ENCODE measurements at regions not wholly inside any gene's neighbourhood (a gene's known extent, or its start where the extent isn't known, plus 50 kb on each side); places are given as distances from the start of the nearest gene placed in this dataset.
A peak's percentile ranks its signal among the peaks of the same experiment; 100 is the strongest.

DNA sequence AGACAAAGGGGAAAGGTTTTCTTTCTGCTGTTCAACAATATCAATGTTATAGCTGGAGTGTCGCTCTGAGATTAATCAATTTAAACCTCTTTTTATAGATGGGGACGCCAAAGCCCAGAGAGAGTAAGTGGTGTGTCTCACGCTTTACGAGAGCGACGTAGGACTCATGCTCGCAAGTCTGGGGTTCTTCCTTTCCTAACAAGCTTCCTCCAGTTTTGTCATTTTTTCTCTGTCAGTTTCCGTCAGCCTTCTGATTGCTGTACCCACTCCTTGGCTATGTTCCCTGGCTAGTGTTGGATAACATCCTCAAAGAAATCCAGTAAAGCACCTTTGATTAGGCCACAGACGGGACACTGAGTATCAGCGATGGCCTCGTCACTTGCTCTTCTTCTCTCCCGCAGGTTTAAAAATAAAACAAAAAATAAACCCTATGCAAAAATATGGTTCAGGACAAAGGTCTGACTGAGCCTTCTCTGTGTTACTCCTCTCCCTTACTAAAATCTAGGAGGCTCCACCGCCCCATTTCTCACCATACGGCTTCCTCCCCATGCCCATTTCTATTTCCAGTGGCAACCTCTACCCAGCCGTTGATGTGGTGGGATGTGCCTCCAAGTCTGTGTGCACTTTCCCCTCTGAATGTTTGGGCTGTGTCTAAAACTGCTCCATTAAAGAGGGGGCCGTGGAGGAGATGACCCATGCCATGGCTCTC lies 172.7 kb upstream of the PARP11 start:
- Histone ChIP-seq H3K4me3 (no peak overlapping the region), H3K9ac (ENCODE audit: insufficient read length) (no peak overlapping the region), H3K27ac (no peak overlapping the region), H3K36me3 (ENCODE audit: insufficient read depth, low read length) (no peaks in the 10 kb centered on the region), H3K9me3 (ENCODE audit: low read depth, low read length) (no peaks in the 10 kb centered on the region)
- no peak for DNase-seq (ENCODE audit: low read depth, low spot score)
- TF ChIP-seq EZH2 (IDR thresholded peaks at IDR 0.05): no peak
- no peak for TF ChIP-seq FOXP2 (optimal IDR thresholded peaks at IDR 0.05; ENCODE audit: control extremely low read depth, extremely low read length, insufficient read depth)
- no peak for TF ChIP-seq POLR2AphosphoS5 (IDR thresholded peaks at IDR 0.05; ENCODE audit: borderline replicate concordance, low read depth, low read length)

DNA sequence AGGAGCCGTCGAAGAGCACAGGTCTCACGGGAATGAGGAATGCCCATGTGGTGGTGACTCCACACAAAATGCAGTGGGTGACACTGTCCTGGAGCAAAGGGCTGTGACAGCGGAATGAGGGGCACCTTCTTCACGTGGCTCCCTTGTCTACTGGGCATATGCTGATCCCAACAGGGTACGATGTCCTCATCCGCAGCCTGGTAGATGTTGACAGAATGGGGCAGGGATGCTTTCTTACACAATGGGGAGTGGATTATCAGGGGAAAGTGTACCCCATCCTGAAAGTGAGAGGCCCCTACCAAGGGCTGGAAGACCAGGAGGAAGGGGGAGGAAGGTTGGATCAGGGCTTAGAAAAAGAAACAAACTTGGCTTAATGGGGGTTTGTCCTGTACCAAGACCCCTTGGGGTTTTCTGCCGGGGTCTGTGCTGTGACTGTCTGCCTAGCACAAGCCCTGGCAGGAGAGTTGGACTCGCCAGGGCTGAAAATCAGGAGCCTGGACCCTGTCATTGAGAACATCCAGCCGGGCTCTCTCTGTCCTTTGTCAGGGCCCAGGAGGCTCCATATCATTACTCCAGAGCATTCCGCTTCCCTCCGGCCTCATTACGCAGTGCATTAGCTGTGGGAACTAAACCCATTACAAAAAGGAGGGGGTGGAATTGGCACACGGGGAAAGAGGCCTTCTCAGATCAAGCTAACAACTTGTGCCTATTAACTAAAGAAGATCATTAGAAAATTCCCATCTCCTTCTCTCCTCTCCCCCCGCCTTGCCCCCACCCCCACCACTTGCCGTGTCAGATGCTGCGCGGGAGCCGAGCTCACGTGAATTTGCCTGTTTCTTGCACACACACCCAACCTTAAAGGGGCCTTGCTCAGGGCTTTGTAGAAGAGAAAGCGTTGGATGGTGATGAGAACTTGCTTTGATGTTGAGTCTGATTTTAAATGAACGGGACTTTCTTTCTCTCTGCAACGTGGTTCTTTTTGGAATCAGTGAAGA lies 171.8 kb upstream of the PARP11 start:
- TF ChIP-seq POLR2AphosphoS5 (IDR thresholded peaks at IDR 0.05; ENCODE audit: borderline replicate concordance, low read depth, low read length) (no peak), EZH2 (IDR thresholded peaks at IDR 0.05) (no peak), FOXP2 (optimal IDR thresholded peaks at IDR 0.05; ENCODE audit: control extremely low read depth, extremely low read length, insufficient read depth) (no peak)
- H3K27ac ChIP-seq: no peak overlapping the region
- H3K36me3 ChIP-seq (ENCODE audit: insufficient read depth, low read length): no peaks in the 10 kb centered on the region
- no peak overlapping the region for H3K9ac ChIP-seq (ENCODE audit: insufficient read length)
- no peaks in the 10 kb centered on the region for H3K9me3 ChIP-seq (ENCODE audit: low read depth, low read length)
- DNase-seq (ENCODE audit: low read depth, low spot score): no peak
- no peak overlapping the region for H3K4me3 ChIP-seq

DNA sequence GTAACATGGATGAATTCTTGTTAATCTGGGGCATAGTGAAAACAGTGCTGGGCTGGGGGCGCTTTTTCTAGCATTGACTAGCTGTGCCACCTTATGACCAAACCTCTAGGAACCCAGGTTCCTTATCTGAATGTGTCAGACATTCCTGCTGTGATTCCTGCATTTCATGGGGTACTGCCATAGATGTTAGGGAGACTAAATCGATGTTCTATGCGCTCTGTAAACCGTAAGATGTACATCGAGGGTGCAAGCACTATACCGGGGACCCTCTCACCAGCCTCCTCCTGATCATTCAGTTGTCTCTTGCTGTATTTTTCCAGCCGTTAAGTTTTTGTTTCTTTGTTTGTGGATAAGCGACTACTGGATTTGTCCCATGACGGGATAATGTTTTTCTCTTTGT lies 170.9 kb upstream of the PARP11 start:
- Histone ChIP-seq H3K4me3 (no peak overlapping the region), H3K27ac (no peak overlapping the region), H3K36me3 (ENCODE audit: insufficient read depth, low read length) (no peaks in the 10 kb centered on the region), H3K9me3 (ENCODE audit: low read depth, low read length) (no peaks in the 10 kb centered on the region), H3K9ac (ENCODE audit: insufficient read length) (no peak overlapping the region)
- DNase-seq (ENCODE audit: low read depth, low spot score): no peak
- TF ChIP-seq POLR2AphosphoS5 (IDR thresholded peaks at IDR 0.05; ENCODE audit: borderline replicate concordance, low read depth, low read length) (no peak), EZH2 (IDR thresholded peaks at IDR 0.05) (no peak), FOXP2 (optimal IDR thresholded peaks at IDR 0.05; ENCODE audit: control extremely low read depth, extremely low read length, insufficient read depth) (no peak)

DNA sequence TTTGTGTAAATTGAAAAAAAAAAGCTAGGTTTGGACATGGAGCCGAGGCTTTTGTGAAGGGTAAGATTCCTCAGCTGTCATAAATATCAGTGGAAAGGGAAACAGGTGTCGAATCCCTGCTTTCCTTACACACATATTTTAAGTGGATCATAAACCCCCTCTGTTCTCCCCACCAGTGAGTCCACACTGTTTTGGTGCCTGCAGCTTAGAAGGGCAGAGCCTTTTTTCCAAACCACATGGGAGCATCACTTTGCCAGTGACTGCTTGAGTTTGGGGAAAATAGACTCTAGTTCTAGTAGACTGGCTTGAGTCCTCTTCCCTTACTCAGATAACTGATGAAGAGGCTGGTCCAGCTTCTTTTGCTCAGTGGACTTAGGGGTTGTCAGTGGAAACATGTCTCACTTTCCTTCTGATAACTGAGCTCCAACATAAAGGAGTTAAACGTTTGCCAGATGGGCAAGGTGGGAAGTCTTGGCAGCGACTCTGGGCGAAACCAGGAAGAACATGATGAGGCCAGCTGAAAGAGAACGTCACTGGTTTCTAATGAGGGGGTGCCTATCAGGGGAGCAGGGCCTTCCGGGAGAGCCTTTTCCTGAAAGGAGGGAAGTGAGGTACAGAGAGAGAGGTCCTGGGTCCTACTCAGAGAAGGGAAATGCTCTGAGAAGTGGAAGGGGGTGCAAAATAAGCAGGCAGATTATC lies 168.1 kb upstream of the PARP11 start:
- TF ChIP-seq FOXP2 (optimal IDR thresholded peaks at IDR 0.05; ENCODE audit: control extremely low read depth, extremely low read length, insufficient read depth) (no peak), EZH2 (IDR thresholded peaks at IDR 0.05) (no peak), POLR2AphosphoS5 (IDR thresholded peaks at IDR 0.05; ENCODE audit: borderline replicate concordance, low read depth, low read length) (no peak)
- no peak for DNase-seq (ENCODE audit: low read depth, low spot score)
- Histone ChIP-seq H3K36me3 (ENCODE audit: insufficient read depth, low read length) (no peaks in the 10 kb centered on the region), H3K27ac (no peak overlapping the region), H3K9ac (ENCODE audit: insufficient read length) (no peak overlapping the region), H3K4me3 (no peak overlapping the region), H3K9me3 (ENCODE audit: low read depth, low read length) (no peaks in the 10 kb centered on the region)

DNA sequence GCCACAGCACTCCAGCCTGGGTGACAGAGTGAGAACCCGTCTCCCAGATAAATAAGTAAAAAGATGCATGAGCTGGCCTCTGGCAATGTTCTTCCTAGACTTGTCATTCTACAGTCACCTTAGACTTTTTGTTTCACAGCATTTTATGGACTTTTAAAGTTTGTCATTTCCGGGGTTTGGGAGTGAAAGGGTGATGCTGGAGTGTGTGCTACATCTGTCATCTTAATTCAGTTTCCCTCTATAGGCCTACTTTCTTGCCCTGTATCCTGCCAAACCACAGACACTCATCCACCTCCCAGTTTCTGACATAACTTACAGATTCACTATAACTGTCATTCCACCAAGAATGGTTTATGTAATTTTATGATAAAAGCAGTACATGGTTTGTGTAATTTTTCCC lies 166.7 kb upstream of the PARP11 start:
- TF ChIP-seq EZH2 (IDR thresholded peaks at IDR 0.05): no peak
- TF ChIP-seq POLR2AphosphoS5 (IDR thresholded peaks at IDR 0.05; ENCODE audit: borderline replicate concordance, low read depth, low read length): no peak
- TF ChIP-seq FOXP2 (optimal IDR thresholded peaks at IDR 0.05; ENCODE audit: control extremely low read depth, extremely low read length, insufficient read depth): no peak
- no peak for DNase-seq (ENCODE audit: low read depth, low spot score)
- H3K9me3 ChIP-seq (ENCODE audit: low read depth, low read length): no peaks in the 10 kb centered on the region
- H3K4me3 ChIP-seq: no peak overlapping the region
- no peak overlapping the region for H3K27ac ChIP-seq
- H3K9ac ChIP-seq (ENCODE audit: insufficient read length): no peak overlapping the region
- no peaks in the 10 kb centered on the region for H3K36me3 ChIP-seq (ENCODE audit: insufficient read depth, low read length)

DNA sequence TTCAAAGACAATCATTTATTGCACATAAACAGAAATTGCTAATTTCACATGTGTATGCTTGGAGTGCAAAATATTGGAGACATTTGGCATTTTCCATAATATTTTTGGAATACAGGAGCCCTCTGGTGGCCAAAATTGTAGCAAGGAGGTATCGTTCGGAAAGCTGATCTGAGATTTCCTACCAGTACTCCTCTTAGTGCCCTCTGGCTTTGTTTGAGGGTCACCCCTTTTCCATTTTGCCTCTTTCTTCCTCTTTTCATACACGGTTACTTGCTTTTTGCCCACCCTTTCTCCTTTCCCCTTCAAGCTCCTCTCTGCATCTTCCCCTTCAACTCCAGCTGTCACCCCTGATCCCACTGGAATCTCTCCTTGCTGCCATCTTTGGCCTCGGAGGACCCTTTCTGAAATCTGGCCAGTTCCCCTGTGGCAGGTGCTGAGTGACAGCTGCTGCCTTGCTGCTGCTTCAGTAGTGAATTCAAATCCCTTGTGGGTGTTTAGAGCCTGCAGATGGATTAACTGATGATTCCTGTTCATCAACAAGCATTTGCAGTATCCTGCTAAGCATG lies 164.6 kb upstream of the PARP11 start:
- DNase-seq (ENCODE audit: low read depth, low spot score): no peak
- Histone ChIP-seq H3K4me3 (no peak overlapping the region), H3K9ac (ENCODE audit: insufficient read length) (peak overlapping the region; percentile 33), H3K36me3 (ENCODE audit: insufficient read depth, low read length) (no peaks in the 10 kb centered on the region), H3K27ac (no peak overlapping the region), H3K9me3 (ENCODE audit: low read depth, low read length) (no peaks in the 10 kb centered on the region)
- TF ChIP-seq EZH2 (IDR thresholded peaks at IDR 0.05) (no peak), FOXP2 (optimal IDR thresholded peaks at IDR 0.05; ENCODE audit: control extremely low read depth, extremely low read length, insufficient read depth) (no peak), POLR2AphosphoS5 (IDR thresholded peaks at IDR 0.05; ENCODE audit: borderline replicate concordance, low read depth, low read length) (no peak)

DNA sequence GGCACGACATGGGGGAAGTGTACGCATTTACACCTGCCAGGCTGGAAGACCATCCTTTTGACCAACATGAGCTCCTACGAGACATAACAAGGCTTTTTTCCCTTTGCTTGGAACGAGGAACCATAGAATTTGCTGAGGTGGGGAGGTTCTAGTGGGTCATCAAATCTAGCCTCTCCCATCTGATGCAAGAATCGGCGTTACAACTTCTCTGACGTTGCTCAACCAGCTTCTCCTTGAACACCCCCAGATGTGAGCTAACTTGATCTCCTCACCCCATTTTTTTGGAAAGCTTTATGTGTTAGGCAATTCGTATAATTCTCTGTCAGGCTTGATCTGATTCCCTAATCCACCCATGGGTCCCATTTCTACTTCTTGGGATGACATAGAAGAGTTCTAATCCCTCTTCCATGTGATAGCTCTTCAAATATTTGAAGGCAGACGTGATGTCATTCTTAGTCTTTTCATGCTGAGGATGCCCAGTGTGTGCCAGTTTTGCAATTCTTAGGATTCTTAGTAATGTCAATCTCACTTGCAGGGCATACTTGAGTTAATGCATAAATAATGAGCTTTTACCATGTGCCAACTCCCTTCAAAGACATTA lies 163.6 kb upstream of the PARP11 start:
- DNase-seq (ENCODE audit: low read depth, low spot score): no peak
- Histone ChIP-seq H3K9ac (ENCODE audit: insufficient read length) (no peak overlapping the region), H3K36me3 (ENCODE audit: insufficient read depth, low read length) (no peaks in the 10 kb centered on the region)

More for the DNA sequence above, 163.6 kb upstream of the PARP11 start:
- no peaks in the 10 kb centered on the region for H3K9me3 ChIP-seq (ENCODE audit: low read depth, low read length)
- TF ChIP-seq POLR2AphosphoS5 (IDR thresholded peaks at IDR 0.05; ENCODE audit: borderline replicate concordance, low read depth, low read length) (no peak), FOXP2 (optimal IDR thresholded peaks at IDR 0.05; ENCODE audit: control extremely low read depth, extremely low read length, insufficient read depth) (no peak), EZH2 (IDR thresholded peaks at IDR 0.05) (no peak)
- no peak overlapping the region for H3K27ac ChIP-seq
- no peak overlapping the region for H3K4me3 ChIP-seq

Data from SK-N-MC (cell line).